GM12878 (cell line): ENCODE measurements at regions not wholly inside any gene's neighbourhood (a gene's known extent, or its start where the extent isn't known, plus 50 kb on each side); places are given as distances from the start of the nearest gene placed in this dataset.
"Not testable (repeated sequence)": the region's sequence is repeated elsewhere in the genome, so short reads cannot be mapped to it uniquely, and the experiment has no call there.

Source experiments
- ATAC-seq: fragments of 200-7000 bp; cut with Tn5 transposase; 3 replicates; pipeline ENCODE4 v1.9.1; 2020; ENCODE audit warnings: mild to moderate bottlenecking, moderate library complexity
- BruUV-seq: library from RNA; stranded (reverse); fragments of 400-500 nt; replicated peaks from 2 replicates; lab custom pipeline; 2021; lab: Mats Ljungman, UMichigan
- CTCF ChIA-PET: fragments of 300-600 bp; sonication (Branson Sonifier 250); formaldehyde crosslinking; extraction: SDS; loops from one replicate; lab custom pipeline; 2021; ENCODE audit warnings: inconsistent platforms; lab: Yijun Ruan, JAX
- POLR2A ChIA-PET: fragments of 350-600 bp; formaldehyde crosslinking; extraction: SDS; loops from one replicate; lab custom pipeline; 2021; ENCODE audit warnings: inconsistent platforms; lab: Charles Lee
- RAD21 ChIA-PET: fragments of 300-600 bp; sonication (Branson Sonifier 250); formaldehyde crosslinking; loops from one replicate; lab custom pipeline; 2023; ENCODE audit warnings: antibody characterized with exemption; ENCODE audit not compliant: unreplicated experiment; lab: Charles Lee
- SMC1A ChIA-PET: fragments of 300-600 bp; sonication (Branson Sonifier 250); formaldehyde crosslinking; loops from one replicate; lab custom pipeline; 2023; ENCODE audit not compliant: unreplicated experiment, uncharacterized antibody; lab: Charles Lee
- DNase-seq: peaks from one replicate; pipeline ENCODE4 v3.0.0-alpha.2; 2011; ENCODE audit warnings: low read depth, low spot score
- FAIRE-seq: peaks from 3 replicates; lab custom pipeline; 2011; peaks lifted over from hg19 to GRCh38; lab: Jason Lieb, UNC
- H2AFZ ChIP-seq: 2 replicates; pipeline ENCODE4 v1.6.0; 2011; ENCODE audit warnings: low read depth, low read length, control low read depth; ENCODE audit not compliant: control insufficient read depth
- H3K27ac ChIP-seq: 2 replicates; pipeline ENCODE4 v1.5.1; 2011; ENCODE audit warnings: control low read depth; ENCODE audit not compliant: control insufficient read depth, insufficient read depth
- H3K27me3 ChIP-seq, 2 experiments: replicated peaks in 1 of 2; 2 replicates each; pipeline versions ENCODE4 v1.6.0 to v1.6.1; 2011; ENCODE audit warnings: low read length in 1 of 2; ENCODE audit not compliant: control insufficient read depth in 2 of 2, insufficient read depth in 2 of 2
- H3K36me3 ChIP-seq, 2 experiments: 2 replicates each; pipeline ENCODE4 v1.5.1; 2011; ENCODE audit warnings: low read length in 1 of 2; ENCODE audit not compliant: control insufficient read depth in 2 of 2, insufficient read depth in 2 of 2
- H3K4me1 ChIP-seq: 2 replicates; pipeline ENCODE4 v1.6.1; 2011; ENCODE audit warnings: mild to moderate bottlenecking, low read length, moderate library complexity, mixed read lengths; ENCODE audit not compliant: control insufficient read depth, insufficient read depth
- H3K4me2 ChIP-seq: 2 replicates; pipeline ENCODE4 v1.6.0; 2011; ENCODE audit warnings: control low read depth; ENCODE audit not compliant: control insufficient read depth, insufficient read depth
- H3K4me3 ChIP-seq: fragments of 200-600 bp; sonication (generic); 2 replicates; pipeline ENCODE4 v1.5.1; 2016
- H3K79me2 ChIP-seq: 2 replicates; pipeline ENCODE4 v1.6.0; 2011; ENCODE audit warnings: low read length; ENCODE audit not compliant: control insufficient read depth, insufficient read depth
- H3K9ac ChIP-seq: 2 replicates; pipeline ENCODE4 v1.8.0; 2011; ENCODE audit warnings: low read length, control low read depth, mixed read lengths; ENCODE audit not compliant: control insufficient read depth, insufficient read depth
- H3K9me3 ChIP-seq: replicated peaks from 3 replicates; pipeline ENCODE4 v1.5.1; 2011; ENCODE audit warnings: mild to moderate bottlenecking, low read length; ENCODE audit not compliant: control insufficient read depth, insufficient read depth
- H4K20me1 ChIP-seq: 2 replicates; pipeline ENCODE4 v1.6.0; 2011; ENCODE audit not compliant: control insufficient read depth, insufficient read depth
- IKZF1 ChIP-seq: fragments of 450-650 bp; conservative IDR thresholded peaks from 2 replicates; pipeline ENCODE4 v1.6.1; 2017; ENCODE audit warnings: antibody characterized with exemption, mild to moderate bottlenecking
- JUNB ChIP-seq: IDR thresholded peaks from 2 replicates; pipeline ENCODE4 v1.6.1; 2016; ENCODE audit warnings: antibody characterized with exemption, mild to moderate bottlenecking
- WGBS: methylation state at CpG from one replicate; pipeline ENCODE4 v1.1.6; 2016; ENCODE audit warnings: low lambda C conversion rate; ENCODE audit not compliant: insufficient replicate concordance, insufficient coverage; ENCODE audit errors: missing lambda C conversion rate; 5-methylcytosine and 5-hydroxymethylcytosine counted together
- in situ Hi-C: fragments of 300-500 bp; cut with MboI; formaldehyde crosslinking; loops from 9 replicates; pipeline ENCODE4 v1.14.3; 2018; ENCODE audit warnings: mixed read lengths
- intact Hi-C: fragments of 100-400 bp; cut with micrococcal nuclease; formaldehyde crosslinking; loops from one replicate; pipeline ENCODE4 v1.14.2; 2022; ENCODE audit not compliant: unreplicated experiment
- TF ChIP-seq, protein P1 (sequence below): IDR thresholded peaks from 2 replicates; pipeline ENCODE4 v1.6.1; 2012; ENCODE audit warnings: mild to moderate bottlenecking, low read depth, low read length

DNA sequence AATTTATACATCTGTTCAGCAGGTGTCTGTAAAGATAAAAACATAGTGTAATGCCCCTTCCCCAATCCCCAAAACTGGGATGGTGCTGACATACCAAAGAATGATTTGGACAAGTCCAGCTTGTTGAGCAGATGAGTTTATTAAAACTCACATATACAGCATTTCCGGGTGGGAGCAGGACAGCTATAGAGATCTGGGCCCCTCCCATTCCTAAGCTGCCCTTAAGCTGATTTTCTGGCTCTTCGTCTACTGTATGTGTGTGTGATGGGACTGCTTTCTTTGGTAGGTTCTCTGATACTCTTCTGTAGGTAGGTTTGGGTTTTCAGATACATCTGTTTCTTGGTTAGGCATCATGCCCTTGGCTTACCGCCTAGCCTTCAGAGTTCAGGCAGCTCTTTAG, 703.7 kb upstream of the PCDH10 start:
- in situ Hi-C loops (no loop called here), intact Hi-C loops (no loop called here)
- Histone ChIP-seq H3K27me3 (no peaks in the 10 kb centered on the region), H2AFZ (no peak overlapping the region), H3K4me3 (no peak overlapping the region), H4K20me1 (no peaks in the 10 kb centered on the region), H3K36me3 (no peaks in the 10 kb centered on the region), H3K9me3 (no peaks in the 10 kb centered on the region), H3K4me1 (no peaks in the 10 kb centered on the region), H3K27ac (no peak overlapping the region), H3K9ac (no peak overlapping the region), H3K4me2 (no peak overlapping the region), H3K79me2 (no peaks in the 10 kb centered on the region)
- WGBS: 29% methylated on average over 3 of the region's 3 CpGs
- TF ChIP-seq JUNB (no peak), IKZF1 (no peak)
- TF ChIP-seq, protein P1, sequence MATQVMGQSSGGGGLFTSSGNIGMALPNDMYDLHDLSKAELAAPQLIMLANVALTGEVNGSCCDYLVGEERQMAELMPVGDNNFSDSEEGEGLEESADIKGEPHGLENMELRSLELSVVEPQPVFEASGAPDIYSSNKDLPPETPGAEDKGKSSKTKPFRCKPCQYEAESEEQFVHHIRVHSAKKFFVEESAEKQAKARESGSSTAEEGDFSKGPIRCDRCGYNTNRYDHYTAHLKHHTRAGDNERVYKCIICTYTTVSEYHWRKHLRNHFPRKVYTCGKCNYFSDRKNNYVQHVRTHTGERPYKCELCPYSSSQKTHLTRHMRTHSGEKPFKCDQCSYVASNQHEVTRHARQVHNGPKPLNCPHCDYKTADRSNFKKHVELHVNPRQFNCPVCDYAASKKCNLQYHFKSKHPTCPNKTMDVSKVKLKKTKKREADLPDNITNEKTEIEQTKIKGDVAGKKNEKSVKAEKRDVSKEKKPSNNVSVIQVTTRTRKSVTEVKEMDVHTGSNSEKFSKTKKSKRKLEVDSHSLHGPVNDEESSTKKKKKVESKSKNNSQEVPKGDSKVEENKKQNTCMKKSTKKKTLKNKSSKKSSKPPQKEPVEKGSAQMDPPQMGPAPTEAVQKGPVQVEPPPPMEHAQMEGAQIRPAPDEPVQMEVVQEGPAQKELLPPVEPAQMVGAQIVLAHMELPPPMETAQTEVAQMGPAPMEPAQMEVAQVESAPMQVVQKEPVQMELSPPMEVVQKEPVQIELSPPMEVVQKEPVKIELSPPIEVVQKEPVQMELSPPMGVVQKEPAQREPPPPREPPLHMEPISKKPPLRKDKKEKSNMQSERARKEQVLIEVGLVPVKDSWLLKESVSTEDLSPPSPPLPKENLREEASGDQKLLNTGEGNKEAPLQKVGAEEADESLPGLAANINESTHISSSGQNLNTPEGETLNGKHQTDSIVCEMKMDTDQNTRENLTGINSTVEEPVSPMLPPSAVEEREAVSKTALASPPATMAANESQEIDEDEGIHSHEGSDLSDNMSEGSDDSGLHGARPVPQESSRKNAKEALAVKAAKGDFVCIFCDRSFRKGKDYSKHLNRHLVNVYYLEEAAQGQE: no peak
- no peak for DNase-seq
- BruUV-seq: no TSS peak
- RAD21 ChIA-PET: interaction anchor here (1.3 kb wide), 1 partner anchor 9 kb away, joined by 3 read pairs; no protein-coding TSS in a partner anchor
- SMC1A ChIA-PET: interaction anchor here (1.5 kb wide), 1 partner anchor 15 kb away, joined by 3 read pairs; no protein-coding TSS in a partner anchor
- FAIRE-seq: no peak
- POLR2A ChIA-PET: no interaction called here
- CTCF ChIA-PET: interaction anchor here (1.1 kb wide), 1 partner anchor 7 kb away, joined by 3 read pairs; no protein-coding TSS in a partner anchor
- ATAC-seq: no peak

DNA sequence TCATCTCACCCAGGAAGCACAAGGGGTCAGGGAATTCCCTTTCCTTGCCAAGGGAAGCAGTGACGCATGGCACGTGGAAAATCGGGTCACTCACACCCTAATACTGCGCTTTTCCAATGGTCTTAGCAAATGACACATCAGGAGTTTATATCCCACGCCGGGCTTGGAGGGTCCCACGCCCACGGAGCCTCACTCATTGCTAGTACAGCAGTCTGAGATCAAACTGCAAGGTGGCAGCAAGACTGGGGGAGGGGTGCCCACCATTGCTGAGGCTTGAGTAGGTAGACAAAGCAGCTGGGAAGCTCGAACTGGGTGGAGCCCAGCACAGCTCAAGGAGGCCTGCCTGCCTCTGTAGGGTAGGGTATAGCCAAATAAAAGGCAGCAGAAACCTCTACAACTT, 691.1 kb upstream of the PCDH10 start:
- H3K79me2 ChIP-seq, H3K27ac ChIP-seq, H3K4me1 ChIP-seq, SMC1A ChIA-PET, H3K9ac ChIP-seq, FAIRE-seq, DNase-seq, intact Hi-C loops, BruUV-seq, H3K9me3 ChIP-seq, in situ Hi-C loops, RAD21 ChIA-PET, CTCF ChIA-PET, H2AFZ ChIP-seq, POLR2A ChIA-PET, H4K20me1 ChIP-seq, ATAC-seq, H3K36me3 ChIP-seq, H3K27me3 ChIP-seq, H3K4me2 ChIP-seq, H3K4me3 ChIP-seq: not testable (repeated sequence)
- 34% methylated on average over 9 of the region's 9 CpGs for WGBS
